Caco-2 (cell line): ENCODE measurements at regions not wholly inside any gene's neighbourhood (a gene's known extent, or its start where the extent isn't known, plus 50 kb on each side); places are given as distances from the start of the nearest gene placed in this dataset.

Source experiments
- BruUV-seq: library from RNA; stranded (reverse); fragments of 400-500 nt; replicated peaks from 2 replicates; lab custom pipeline; 2021; lab: Mats Ljungman, UMichigan
- CTCF ChIA-PET: fragments of 300-600 bp; sonication (Branson Sonifier 250); formaldehyde crosslinking; loops from one replicate; lab custom pipeline; 2022; ENCODE audit warnings: antibody characterized with exemption; lab: Charles Lee
- POLR2A ChIA-PET: fragments of 300-600 bp; sonication (Branson Sonifier 250); formaldehyde crosslinking; loops from one replicate; lab custom pipeline; 2022; ENCODE audit warnings: antibody characterized with exemption; lab: Charles Lee
- DNase-seq, 2 experiments: peaks; one replicate each; pipeline versions ENCODE4 v3.0.0 to v3.0.0-alpha.2; 2020 to 2022
- H3K27me3 ChIP-seq: replicated peaks from 2 replicates; pipeline ENCODE4 v1.6.0; 2011; ENCODE audit warnings: low read length; ENCODE audit not compliant: control insufficient read depth, insufficient read depth
- H3K36me3 ChIP-seq: 2 replicates; pipeline ENCODE4 v1.5.1; 2011; ENCODE audit warnings: low read length; ENCODE audit not compliant: control insufficient read depth, insufficient read depth
- H3K4me1 ChIP-seq: fragments of 250-450 bp; sonication (Bioruptor Pico); 2 replicates; pipeline ENCODE4 v1.5.1; 2020; ENCODE audit warnings: mild to moderate bottlenecking
- H3K4me3 ChIP-seq: 2 replicates; pipeline ENCODE4 v1.5.1; 2011; ENCODE audit warnings: low read depth, mild to moderate bottlenecking, control low read depth, low read length
- H3K9me3 ChIP-seq: fragments of 250-450 bp; sonication (Bioruptor Pico); 2 replicates; pipeline ENCODE4 v1.5.1; 2020; ENCODE audit warnings: mild to moderate bottlenecking, moderate library complexity
- H3K27ac Mint-ChIP-seq: one replicate; pipeline ENCODE4 v1.8.0; 2022; ENCODE audit warnings: mixed read lengths; ENCODE audit not compliant: unreplicated experiment
- H3K27me3 Mint-ChIP-seq: one replicate; pipeline ENCODE4 v1.8.0; 2022; ENCODE audit warnings: mixed read lengths; ENCODE audit not compliant: insufficient read depth, unreplicated experiment
- H3K36me3 Mint-ChIP-seq: one replicate; pipeline ENCODE4 v1.8.0; 2022; ENCODE audit warnings: mild to moderate bottlenecking, mixed read lengths; ENCODE audit not compliant: insufficient read depth, unreplicated experiment
- H3K4me1 Mint-ChIP-seq: one replicate; pipeline ENCODE4 v1.8.0; 2022; ENCODE audit warnings: low read depth, mixed read lengths; ENCODE audit not compliant: unreplicated experiment
- H3K4me3 Mint-ChIP-seq: one replicate; pipeline ENCODE4 v1.8.0; 2022; ENCODE audit warnings: mild to moderate bottlenecking, moderate library complexity, mixed read lengths; ENCODE audit not compliant: unreplicated experiment
- H3K9me3 Mint-ChIP-seq: one replicate; pipeline ENCODE4 v1.8.0; 2022; ENCODE audit warnings: mixed read lengths; ENCODE audit not compliant: unreplicated experiment
- intact Hi-C: fragments of 100-400 bp; cut with micrococcal nuclease; formaldehyde crosslinking; loops from one replicate; pipeline ENCODE4 v1.10.0; 2022; ENCODE audit not compliant: unreplicated experiment
- TF ChIP-seq, protein P1 (sequence below), 2 experiments: fragments of 200-600 bp in 1 of 2; IDR thresholded peaks; 1 replicate in 1 of 2; 2 replicates in 1 of 2; pipeline versions ENCODE4 v1.5.1 to v1.8.0; 2011 to 2022; ENCODE audit warnings: antibody characterized with exemption in 1 of 2, control low read depth in 1 of 2, inconsistent platforms in 1 of 2, low read depth in 1 of 2, low read length in 1 of 2, mild to moderate bottlenecking in 1 of 2, moderate library complexity in 1 of 2; ENCODE audit not compliant: insufficient read depth in 1 of 2, severe bottlenecking in 1 of 2, unreplicated experiment in 1 of 2

DNA sequence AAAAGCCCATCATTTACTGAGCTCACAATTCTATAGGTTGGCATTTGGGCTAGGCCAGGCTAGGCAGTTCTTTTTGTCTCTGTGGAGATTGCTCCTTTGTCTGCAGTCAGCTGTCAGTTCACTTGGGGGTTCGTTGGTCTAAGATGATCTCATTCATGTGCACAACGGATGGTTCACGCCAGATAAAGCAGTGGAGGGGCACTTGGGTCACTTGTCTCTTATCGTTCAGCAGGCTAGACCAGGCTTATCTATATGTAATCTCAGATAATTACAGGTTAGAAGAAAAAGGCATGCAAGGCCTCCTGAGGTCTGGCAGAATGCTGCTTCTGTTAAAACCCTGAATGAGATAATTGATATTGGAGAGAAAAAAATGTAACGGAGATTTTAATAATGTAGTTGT, 119.0 kb upstream of the ATP2B1 start:
- Mint-ChIP-seq H3K9me3 (no peaks in the 10 kb centered on the region), H3K4me3 (peak overlapping the region; percentile 25), H3K4me1 (peaks cover 48% of the 10 kb centered on the region), H3K27me3 (no peaks in the 10 kb centered on the region), H3K36me3 (no peaks in the 10 kb centered on the region), H3K27ac (no peak overlapping the region)
- BruUV-seq = no TSS peak
- peak; percentile 70 to 86 for DNase-seq
- Histone ChIP-seq H3K9me3 (no peaks in the 10 kb centered on the region), H3K36me3 (no peaks in the 10 kb centered on the region), H3K4me3 (no peak overlapping the region), H3K27me3 (no peaks in the 10 kb centered on the region), H3K4me1 (peaks cover 73% of the 10 kb centered on the region)
- CTCF ChIA-PET = no interaction called here
- TF ChIP-seq, protein P1, sequence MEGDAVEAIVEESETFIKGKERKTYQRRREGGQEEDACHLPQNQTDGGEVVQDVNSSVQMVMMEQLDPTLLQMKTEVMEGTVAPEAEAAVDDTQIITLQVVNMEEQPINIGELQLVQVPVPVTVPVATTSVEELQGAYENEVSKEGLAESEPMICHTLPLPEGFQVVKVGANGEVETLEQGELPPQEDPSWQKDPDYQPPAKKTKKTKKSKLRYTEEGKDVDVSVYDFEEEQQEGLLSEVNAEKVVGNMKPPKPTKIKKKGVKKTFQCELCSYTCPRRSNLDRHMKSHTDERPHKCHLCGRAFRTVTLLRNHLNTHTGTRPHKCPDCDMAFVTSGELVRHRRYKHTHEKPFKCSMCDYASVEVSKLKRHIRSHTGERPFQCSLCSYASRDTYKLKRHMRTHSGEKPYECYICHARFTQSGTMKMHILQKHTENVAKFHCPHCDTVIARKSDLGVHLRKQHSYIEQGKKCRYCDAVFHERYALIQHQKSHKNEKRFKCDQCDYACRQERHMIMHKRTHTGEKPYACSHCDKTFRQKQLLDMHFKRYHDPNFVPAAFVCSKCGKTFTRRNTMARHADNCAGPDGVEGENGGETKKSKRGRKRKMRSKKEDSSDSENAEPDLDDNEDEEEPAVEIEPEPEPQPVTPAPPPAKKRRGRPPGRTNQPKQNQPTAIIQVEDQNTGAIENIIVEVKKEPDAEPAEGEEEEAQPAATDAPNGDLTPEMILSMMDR (IDR thresholded peaks at IDR 0.05; ENCODE audit: insufficient read depth in 1 of 2, low read depth in 1 of 2, low read length in 1 of 2, severe bottlenecking in 1 of 2, unreplicated experiment in 1 of 2) = no peak
- intact Hi-C loops = loop anchor here (1.0 to 10.0 kb wide), 6 partner anchors 25 to 437 kb away; no protein-coding TSS in a partner anchor
- POLR2A ChIA-PET = no interaction called here

DNA sequence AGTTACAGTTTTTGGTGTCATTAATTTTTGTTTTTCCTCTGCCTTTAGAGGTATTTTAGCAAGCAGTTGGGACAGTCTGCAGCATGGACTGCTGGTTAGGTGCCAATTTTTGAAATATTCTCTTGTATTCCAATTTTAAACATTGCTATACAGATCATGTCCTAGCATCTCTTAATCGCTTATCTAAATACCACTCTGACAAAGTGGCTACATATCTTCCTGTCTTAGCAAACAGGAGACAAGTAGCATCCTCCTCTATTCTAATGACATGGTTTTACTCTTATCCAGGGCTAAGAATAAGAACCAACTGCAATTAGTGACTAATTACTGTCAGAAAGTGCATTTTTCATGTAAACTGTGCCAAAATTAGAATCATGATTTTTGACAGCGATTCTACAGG, 117.8 kb upstream of the ATP2B1 start:
- Mint-ChIP-seq H3K4me1 (peaks cover 48% of the 10 kb centered on the region), H3K27ac (no peak overlapping the region), H3K9me3 (no peaks in the 10 kb centered on the region), H3K36me3 (no peaks in the 10 kb centered on the region), H3K27me3 (no peaks in the 10 kb centered on the region), H3K4me3 (peak overlapping the region; percentile 17)
- no peak for DNase-seq
- CTCF ChIA-PET = interaction anchor here (0.6 to 0.7 kb wide), 2 partner anchors 201 to 304 kb away, joined by 3 to 6 read pairs; no protein-coding TSS in a partner anchor
- H3K36me3 ChIP-seq = no peaks in the 10 kb centered on the region
- TF ChIP-seq, protein P1 (IDR thresholded peaks at IDR 0.05; ENCODE audit: insufficient read depth in 1 of 2, low read depth in 1 of 2, low read length in 1 of 2, severe bottlenecking in 1 of 2, unreplicated experiment in 1 of 2) = no peak
- no TSS peak for BruUV-seq
- H3K27me3 ChIP-seq = no peaks in the 10 kb centered on the region
- POLR2A ChIA-PET = no interaction called here
- H3K4me1 ChIP-seq = peaks cover 68% of the 10 kb centered on the region
- H3K4me3 ChIP-seq = no peak overlapping the region
- H3K9me3 ChIP-seq = no peaks in the 10 kb centered on the region
- intact Hi-C loops = loop anchor here (5.0 to 10.0 kb wide), 2 partner anchors 64 to 438 kb away; no protein-coding TSS in a partner anchor

DNA sequence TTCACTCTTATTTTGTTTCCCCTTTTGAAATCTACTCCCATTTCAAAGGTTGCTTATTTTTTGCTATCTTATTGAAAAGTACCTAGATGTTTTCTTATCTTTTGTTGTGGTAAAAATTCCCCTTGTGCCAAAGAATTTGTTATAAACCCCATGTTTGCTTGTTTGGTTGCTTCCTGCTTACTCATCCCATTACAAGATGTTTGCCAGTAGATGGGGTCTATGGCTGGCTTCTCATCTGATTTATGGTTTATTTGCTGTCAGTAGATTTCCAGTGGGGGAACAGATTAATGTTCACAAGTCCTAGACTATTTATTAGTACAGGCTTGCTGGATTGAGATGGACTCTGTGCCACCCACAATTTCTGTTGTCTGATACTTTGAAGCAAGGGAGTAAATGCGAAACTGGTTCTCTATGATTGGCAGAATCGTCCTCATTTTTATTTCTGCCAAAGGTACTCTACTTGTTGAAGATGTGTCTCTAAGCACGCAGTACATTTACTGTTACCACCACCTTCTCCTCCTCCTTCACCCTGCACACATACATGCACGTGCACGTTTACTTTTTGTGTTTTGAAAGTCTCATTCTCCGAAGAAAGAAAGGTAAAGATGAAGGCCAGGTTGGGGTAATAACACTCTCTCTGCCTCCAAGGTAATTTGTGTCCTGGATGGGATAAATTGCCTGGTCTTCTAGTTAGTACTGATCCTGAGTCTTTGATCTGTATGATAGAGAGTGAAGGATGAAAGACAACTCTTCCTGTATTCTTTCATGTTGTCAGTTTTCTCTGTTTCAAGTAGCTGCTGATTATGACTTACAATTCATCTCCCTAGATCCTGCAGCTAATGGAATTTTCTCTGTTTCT, 117.2 kb upstream of the ATP2B1 start:
- Histone ChIP-seq H3K9me3 (no peaks in the 10 kb centered on the region), H3K36me3 (no peaks in the 10 kb centered on the region), H3K4me1 (peaks cover 62% of the 10 kb centered on the region), H3K4me3 (no peak overlapping the region), H3K27me3 (no peaks in the 10 kb centered on the region)
- Mint-ChIP-seq H3K4me1 (peaks cover 48% of the 10 kb centered on the region), H3K4me3 (peak overlapping the region; percentile 17), H3K27ac (peak overlapping the region; percentile 16), H3K9me3 (no peaks in the 10 kb centered on the region), H3K27me3 (no peaks in the 10 kb centered on the region), H3K36me3 (no peaks in the 10 kb centered on the region)
- no TSS peak for BruUV-seq
- DNase-seq = no peak
- ChIA-PET CTCF (interaction anchor here (0.7 kb wide), 1 partner anchor 303 kb away, joined by 3 read pairs; no protein-coding TSS in a partner anchor), POLR2A (no interaction called here)
- TF ChIP-seq, protein P1 (IDR thresholded peaks at IDR 0.05; ENCODE audit: insufficient read depth in 1 of 2, low read depth in 1 of 2, low read length in 1 of 2, severe bottlenecking in 1 of 2, unreplicated experiment in 1 of 2) = no peak
- intact Hi-C loops = loop anchor here (5.0 to 10.0 kb wide), 2 partner anchors 64 to 439 kb away; no protein-coding TSS in a partner anchor
